GM12891 (cell line): ENCODE measurements at regions not wholly inside any gene's neighbourhood (a gene's known extent, or its start where the extent isn't known, plus 50 kb on each side); places are given as distances from the start of the nearest gene placed in this dataset.
"Not testable (repeated sequence)": the region's sequence is repeated elsewhere in the genome, so short reads cannot be mapped to it uniquely, and the experiment has no call there.

ENCODE experiments used
- PAX5 ChIP-seq: IDR thresholded peaks from 2 replicates; pipeline ENCODE4 v1.6.1; 2011; ENCODE audit warnings: low read length, moderate library complexity, mild to moderate bottlenecking; ENCODE audit not compliant: insufficient read depth, severe bottlenecking
- POLR2AphosphoS5 ChIP-seq: IDR thresholded peaks from 2 replicates; pipeline ENCODE4 v1.6.1; 2011; ENCODE audit warnings: low read depth, low read length, control low read depth

DNA sequence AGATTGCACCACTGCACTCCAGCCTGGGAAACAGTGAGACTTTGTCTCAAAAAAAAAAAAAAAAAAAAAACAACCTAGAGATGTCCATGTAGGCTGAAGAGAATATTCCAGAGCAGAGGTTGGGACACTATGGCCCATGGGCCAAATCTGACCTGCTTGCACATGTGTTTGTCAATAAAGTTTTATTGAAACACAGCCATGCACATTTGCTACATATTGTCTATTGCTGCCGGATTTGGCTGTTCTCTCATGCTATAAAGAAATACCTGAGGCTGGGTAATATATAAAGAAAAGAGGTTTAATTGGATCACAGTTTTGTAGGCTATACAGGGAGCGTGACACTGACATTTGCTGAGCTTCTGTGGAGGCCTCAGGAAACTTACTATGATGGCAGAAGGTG, 102.3 kb upstream of the FAM90A26 start:
- not testable (repeated sequence) for TF ChIP-seq POLR2AphosphoS5, PAX5
